OCI-LY7 (cell line): ENCODE measurements at regions not wholly inside any gene's neighbourhood (a gene's known extent, or its start where the extent isn't known, plus 50 kb on each side); places are given as distances from the start of the nearest gene placed in this dataset.

ENCODE experiments used
- CTCF ChIP-seq: fragments of 200-600 bp; sonication (generic); conservative IDR thresholded peaks from 2 replicates; pipeline ENCODE4 v1.5.1; 2014; ENCODE audit warnings: mild to moderate bottlenecking, antibody characterized with exemption, low read length, moderate library complexity, mixed read lengths
- EZH2phosphoT487 ChIP-seq: fragments of 200-600 bp; sonication (generic); IDR thresholded peaks from 2 replicates; pipeline ENCODE4 v1.6.1; 2018; ENCODE audit warnings: low read depth, borderline replicate concordance, mild to moderate bottlenecking, mixed run types, antibody characterized with exemption, low read length, moderate library complexity, mixed read lengths

- TF ChIP-seq CTCF (no peak), EZH2phosphoT487 (no peak)
Observed at GRCh38 chr19:57037556-57037955, 82.2 kb upstream of the USP29 start.
